IPS-15b (cell line): ENCODE measurements at regions not wholly inside any gene's neighbourhood (a gene's known extent, or its start where the extent isn't known, plus 50 kb on each side); places are given as distances from the start of the nearest gene placed in this dataset.

ENCODE experiments used
- H3K27me3 ChIP-seq: one replicate; pipeline ENCODE4 v1.6.1; 2013; ENCODE audit warnings: low read length; ENCODE audit not compliant: control insufficient read depth, insufficient read depth
- H3K36me3 ChIP-seq: one replicate; pipeline ENCODE4 v1.6.1; 2013; ENCODE audit warnings: low read length; ENCODE audit not compliant: control insufficient read depth, insufficient read depth
- H3K4me1 ChIP-seq: one replicate; pipeline ENCODE4 v1.6.1; 2013; ENCODE audit warnings: mild to moderate bottlenecking, low read length; ENCODE audit not compliant: control insufficient read depth, insufficient read depth
- H3K4me3 ChIP-seq: one replicate; pipeline ENCODE4 v1.5.1; 2013; ENCODE audit warnings: low read depth, low read length
- H3K9ac ChIP-seq: one replicate; pipeline ENCODE4 v1.6.1; 2013; ENCODE audit warnings: low read depth, mild to moderate bottlenecking, low read length
- H3K9me3 ChIP-seq: one replicate; pipeline ENCODE4 v1.6.1; 2013; ENCODE audit warnings: mild to moderate bottlenecking, low read length; ENCODE audit not compliant: control insufficient read depth, insufficient read depth

DNA sequence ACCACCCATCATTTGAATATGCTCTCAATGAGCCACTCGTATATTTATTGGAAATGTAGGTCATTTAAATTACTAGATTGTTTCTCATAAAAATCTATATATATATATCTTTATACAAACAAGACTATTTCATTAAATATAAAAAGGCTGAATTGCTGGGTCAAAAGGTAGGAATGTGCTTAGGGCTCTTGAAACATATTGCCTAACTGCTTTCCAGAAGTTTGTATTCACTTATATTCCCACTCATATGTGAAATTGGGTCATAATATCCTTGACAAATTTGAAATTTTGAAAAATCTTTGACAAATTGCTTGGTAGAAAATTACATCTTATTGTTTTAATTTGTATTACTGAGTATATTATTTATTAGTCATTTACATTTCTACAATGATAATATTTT lies 999.8 kb upstream of the CDH2 start:
- Histone ChIP-seq H3K4me1 (peaks cover 7% of the 10 kb centered on the region), H3K9me3 (no peaks in the 10 kb centered on the region), H3K27me3 (no peaks in the 10 kb centered on the region), H3K36me3 (no peaks in the 10 kb centered on the region), H3K9ac (no peak overlapping the region), H3K4me3 (no peak overlapping the region)

DNA sequence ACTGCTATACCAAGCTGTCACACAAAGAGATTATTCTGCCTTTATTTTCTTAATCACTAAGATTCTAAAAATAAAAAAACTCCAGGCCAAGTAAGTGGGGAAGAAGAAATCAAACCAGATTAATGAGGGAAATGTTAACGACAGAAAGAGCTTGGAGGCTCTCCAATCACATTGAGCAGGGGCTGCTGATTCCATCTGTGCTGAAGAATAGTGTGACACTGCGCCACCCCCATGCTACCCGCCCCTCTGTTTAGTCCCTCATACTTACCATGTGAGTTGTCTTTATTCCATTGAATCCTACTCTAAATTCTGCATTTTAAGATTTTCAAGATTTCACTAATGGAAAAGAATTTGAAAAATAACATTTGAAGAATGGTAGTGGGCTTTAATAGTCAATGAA lies 998.0 kb upstream of the CDH2 start:
- no peaks in the 10 kb centered on the region for H3K9me3 ChIP-seq
- H3K36me3 ChIP-seq, result no peaks in the 10 kb centered on the region
- no peak overlapping the region for H3K4me3 ChIP-seq
- H3K9ac ChIP-seq, result no peak overlapping the region
- H3K27me3 ChIP-seq, result no peaks in the 10 kb centered on the region
- H3K4me1 ChIP-seq, result peaks cover 3% of the 10 kb centered on the region

DNA sequence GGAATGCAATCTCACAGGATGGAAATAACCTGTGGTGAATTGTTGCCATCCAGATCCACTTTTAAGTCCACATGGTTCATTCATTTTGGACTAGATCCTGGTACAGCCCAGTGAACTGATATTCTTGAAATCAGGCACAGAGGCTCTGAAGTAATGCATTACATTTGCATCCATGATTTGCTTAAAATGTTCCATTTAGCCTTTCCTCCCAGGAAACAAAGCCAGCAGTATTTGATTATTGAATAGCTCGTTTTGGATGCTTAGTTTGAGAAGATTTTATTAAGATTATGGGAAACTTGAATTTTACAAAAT lies 995.8 kb upstream of the CDH2 start:
- H3K4me1 ChIP-seq, result peaks cover 3% of the 10 kb centered on the region
- H3K27me3 ChIP-seq, result no peaks in the 10 kb centered on the region
- H3K9ac ChIP-seq, result no peak overlapping the region
- no peaks in the 10 kb centered on the region for H3K36me3 ChIP-seq
- no peaks in the 10 kb centered on the region for H3K9me3 ChIP-seq
- no peak overlapping the region for H3K4me3 ChIP-seq

DNA sequence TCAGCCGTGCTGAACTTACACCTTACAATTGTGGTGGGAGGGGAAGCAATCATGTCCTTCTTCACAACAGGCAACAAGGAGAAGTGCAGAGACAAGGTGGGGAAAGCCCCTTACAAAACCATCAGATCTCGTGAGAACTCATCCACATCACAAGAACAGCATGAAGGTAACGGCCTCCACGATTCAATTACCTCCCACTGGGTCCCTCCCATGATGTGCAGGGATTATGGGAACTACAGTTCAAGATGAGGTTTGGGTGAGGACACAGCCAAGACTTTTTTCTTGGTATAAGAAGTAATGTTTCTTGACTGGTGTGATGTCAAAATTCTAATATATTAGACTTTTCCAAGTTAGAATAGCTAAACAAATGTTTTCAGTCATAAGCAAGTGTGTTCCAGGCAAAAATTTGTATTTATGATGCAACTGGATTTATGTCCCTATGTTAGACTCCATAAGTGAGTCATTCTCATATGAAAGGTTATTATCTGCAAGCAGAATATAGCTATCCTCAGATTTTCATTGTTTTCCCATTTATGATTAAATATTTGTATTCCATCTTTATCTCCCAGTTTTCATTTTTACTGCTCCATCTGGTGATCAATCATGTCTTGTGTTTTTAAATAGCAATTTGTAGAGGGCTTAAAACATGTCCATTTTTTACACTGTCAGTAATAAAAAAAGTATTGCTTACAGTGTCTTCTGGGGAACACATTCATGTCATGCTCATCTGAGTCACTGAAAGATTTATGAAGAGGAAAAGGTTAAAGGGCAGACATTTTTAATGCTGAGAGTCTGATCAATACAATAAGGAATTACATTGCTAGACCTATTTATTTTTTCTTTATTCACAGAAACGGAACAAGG lies 995.2 kb upstream of the CDH2 start:
- H3K9ac ChIP-seq, result no peak overlapping the region
- no peak overlapping the region for H3K4me3 ChIP-seq
- H3K9me3 ChIP-seq, result no peaks in the 10 kb centered on the region
- H3K27me3 ChIP-seq, result no peaks in the 10 kb centered on the region
- H3K4me1 ChIP-seq, result peaks cover 3% of the 10 kb centered on the region
- H3K36me3 ChIP-seq, result no peaks in the 10 kb centered on the region

DNA sequence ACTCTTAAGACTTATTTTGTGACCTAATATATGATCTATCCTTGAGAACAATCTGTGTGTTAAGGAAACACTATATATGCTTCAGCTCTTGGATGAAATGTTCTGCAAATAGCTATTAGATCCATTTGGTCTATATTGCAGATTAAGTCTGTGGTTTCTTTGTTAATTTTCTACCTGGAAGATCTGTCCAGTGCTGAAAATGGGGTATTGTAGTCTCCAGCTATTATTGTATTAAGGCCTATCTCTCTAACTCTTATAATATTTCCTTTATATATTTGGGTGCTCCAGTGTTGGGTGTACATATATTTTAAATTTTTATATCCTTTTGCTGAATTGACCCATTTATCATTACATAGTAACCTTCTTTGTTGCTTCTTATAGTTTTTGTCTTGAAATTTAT lies 992.7 kb upstream of the CDH2 start:
- H3K4me1 ChIP-seq, result no peaks in the 10 kb centered on the region
- no peaks in the 10 kb centered on the region for H3K36me3 ChIP-seq
- no peak overlapping the region for H3K4me3 ChIP-seq
- no peaks in the 10 kb centered on the region for H3K27me3 ChIP-seq
- no peaks in the 10 kb centered on the region for H3K9me3 ChIP-seq
- H3K9ac ChIP-seq, result no peak overlapping the region

DNA sequence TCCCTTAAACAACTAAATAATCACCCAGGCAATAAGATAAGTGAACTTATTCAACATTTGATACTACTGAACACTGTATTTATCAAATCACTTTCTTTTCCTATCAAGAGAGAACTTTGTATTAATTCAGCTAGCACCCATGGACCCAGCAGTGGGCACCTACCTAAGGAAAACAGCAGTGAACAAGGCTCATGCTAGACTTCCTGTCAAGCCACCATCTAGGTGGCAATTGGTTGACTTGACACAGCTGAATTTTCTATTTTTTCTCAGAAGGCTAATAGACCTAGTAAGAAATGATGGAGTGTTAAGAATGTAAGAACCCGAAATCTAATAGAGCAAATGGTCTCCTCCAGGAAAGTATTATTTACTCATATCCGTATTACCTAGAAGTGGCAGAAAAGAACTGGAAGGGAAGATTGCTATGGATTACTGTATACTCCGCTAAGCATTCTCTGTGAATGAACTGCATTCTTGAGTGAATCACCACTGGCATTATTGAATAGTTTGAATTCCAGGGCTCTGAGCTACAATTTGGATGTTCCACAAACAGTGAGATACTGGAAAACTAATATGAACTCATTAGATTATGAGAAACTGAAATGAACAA lies 988.2 kb upstream of the CDH2 start:
- Histone ChIP-seq H3K4me1 (peaks cover 3% of the 10 kb centered on the region), H3K4me3 (no peak overlapping the region), H3K36me3 (no peaks in the 10 kb centered on the region), H3K27me3 (no peaks in the 10 kb centered on the region), H3K9me3 (no peaks in the 10 kb centered on the region), H3K9ac (no peak overlapping the region)

DNA sequence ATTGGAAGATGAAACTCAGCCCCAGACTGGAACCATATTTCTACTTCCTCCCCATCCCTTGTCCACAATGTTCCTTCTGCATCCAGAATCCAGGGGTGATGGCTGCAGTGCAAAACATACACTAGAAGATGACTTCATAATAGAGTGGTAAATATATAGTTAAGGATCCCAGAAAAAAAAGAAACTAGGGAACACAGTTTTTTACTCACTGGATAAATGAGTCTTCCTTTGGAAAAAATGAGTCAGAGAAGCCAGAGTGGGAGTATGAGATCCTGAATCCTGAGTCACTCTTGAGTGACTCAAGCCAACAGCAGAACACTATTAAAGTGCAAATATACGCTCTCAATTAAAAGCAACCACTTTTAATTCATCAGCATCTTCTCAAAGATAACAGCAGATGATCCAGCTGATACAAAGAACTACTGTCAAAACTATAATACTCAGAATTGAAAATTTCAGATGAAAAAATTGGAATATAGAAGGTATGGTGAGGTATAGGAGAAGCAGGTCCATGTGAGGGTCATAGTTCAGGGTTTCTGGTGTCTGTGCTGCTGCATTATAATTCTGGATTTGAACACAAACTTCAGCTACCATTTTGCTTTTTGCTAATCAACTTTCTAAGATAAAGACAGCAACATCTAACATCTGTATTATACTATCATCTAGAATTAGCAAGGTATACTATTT lies 987.2 kb upstream of the CDH2 start:
- Histone ChIP-seq H3K9me3 (no peaks in the 10 kb centered on the region), H3K4me3 (no peak overlapping the region), H3K36me3 (no peaks in the 10 kb centered on the region), H3K9ac (no peak overlapping the region), H3K4me1 (peaks cover 12% of the 10 kb centered on the region), H3K27me3 (no peaks in the 10 kb centered on the region)

DNA sequence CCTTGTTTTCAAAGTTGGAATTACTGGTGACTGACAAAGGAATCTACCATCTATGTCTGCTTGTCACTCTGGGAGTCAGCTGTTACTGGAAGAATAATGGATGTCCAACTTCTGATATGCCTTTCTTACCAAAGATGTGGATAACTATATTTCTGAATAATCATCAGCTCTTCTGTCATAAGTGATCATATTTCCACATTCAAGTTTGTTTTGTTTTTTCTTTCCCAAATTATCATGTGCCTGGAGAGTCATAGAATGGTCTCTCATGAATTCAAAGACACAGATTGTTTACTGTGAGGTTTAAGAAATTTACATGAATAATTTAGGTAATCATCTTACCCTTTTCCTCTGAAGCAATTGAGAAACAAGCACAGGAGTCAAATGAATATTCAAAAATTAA lies 986.7 kb upstream of the CDH2 start:
- Histone ChIP-seq H3K4me1 (peaks cover 15% of the 10 kb centered on the region), H3K36me3 (no peaks in the 10 kb centered on the region), H3K27me3 (no peaks in the 10 kb centered on the region), H3K9ac (no peak overlapping the region), H3K4me3 (no peak overlapping the region), H3K9me3 (no peaks in the 10 kb centered on the region)

DNA sequence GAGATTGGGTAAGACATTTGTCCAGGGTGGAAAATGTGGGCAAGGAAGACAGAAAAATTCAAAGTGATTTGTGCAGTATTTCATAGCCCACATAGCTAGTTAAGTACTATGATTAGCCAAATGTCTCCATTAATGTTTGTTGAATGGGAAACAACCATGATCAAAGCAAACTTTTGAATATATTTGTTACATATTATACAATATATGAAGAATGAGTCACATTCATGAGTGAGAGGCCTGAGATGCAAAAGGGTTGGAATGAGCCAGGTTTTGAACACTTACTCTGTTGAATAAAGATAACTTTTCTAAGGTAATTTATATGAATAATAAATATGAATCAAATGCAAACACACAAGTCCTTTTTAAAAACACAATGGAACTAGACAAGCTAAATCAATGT lies 984.5 kb upstream of the CDH2 start:
- H3K9me3 ChIP-seq, result no peaks in the 10 kb centered on the region
- H3K4me1 ChIP-seq, result peaks cover 15% of the 10 kb centered on the region
- H3K36me3 ChIP-seq, result no peaks in the 10 kb centered on the region
- no peak overlapping the region for H3K4me3 ChIP-seq
- H3K9ac ChIP-seq, result no peak overlapping the region
- no peaks in the 10 kb centered on the region for H3K27me3 ChIP-seq

DNA sequence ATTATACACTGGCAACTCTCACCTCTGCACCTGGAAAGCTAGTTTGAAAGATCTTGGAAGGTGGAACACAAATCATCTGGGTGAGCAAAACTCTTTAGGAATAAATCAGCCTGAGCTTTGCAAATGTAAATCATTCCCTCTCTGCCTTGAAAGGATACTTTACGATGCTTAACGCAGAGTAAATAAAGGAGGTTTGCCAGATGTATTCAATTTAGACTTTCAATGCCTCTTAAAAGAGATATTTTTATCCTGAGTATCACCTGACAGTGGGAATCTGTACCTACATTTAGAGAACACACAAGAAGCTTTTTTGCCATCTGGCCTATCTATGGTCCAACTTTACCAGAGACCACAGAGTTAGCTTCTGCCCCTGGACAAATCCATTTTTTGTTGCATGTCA lies 983.2 kb upstream of the CDH2 start:
- Histone ChIP-seq H3K9me3 (no peaks in the 10 kb centered on the region), H3K9ac (no peak overlapping the region), H3K27me3 (no peaks in the 10 kb centered on the region), H3K4me1 (peaks cover 15% of the 10 kb centered on the region), H3K4me3 (no peak overlapping the region), H3K36me3 (no peaks in the 10 kb centered on the region)

DNA sequence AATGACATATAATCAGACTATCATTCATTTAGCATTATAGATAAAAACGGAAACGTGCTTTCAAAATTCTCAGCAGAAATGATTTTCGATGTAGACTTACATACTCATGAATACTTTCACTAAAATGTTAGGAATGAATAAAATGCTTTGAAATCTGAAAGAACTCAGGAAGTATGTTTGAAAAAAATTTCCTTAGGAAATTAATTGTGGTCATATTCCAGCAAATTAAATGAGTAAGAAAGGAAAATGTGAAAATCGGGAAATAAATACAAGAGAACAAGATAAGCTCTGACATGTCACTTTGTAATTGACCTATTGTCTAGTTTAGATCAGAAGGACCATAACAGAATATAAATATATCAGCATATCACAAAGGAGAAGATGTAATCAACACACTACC lies 981.0 kb upstream of the CDH2 start:
- peaks cover 15% of the 10 kb centered on the region for H3K4me1 ChIP-seq

More for the DNA sequence above, 981.0 kb upstream of the CDH2 start:
- no peaks in the 10 kb centered on the region for H3K27me3 ChIP-seq
- no peaks in the 10 kb centered on the region for H3K9me3 ChIP-seq
- H3K9ac ChIP-seq, result no peak overlapping the region
- no peaks in the 10 kb centered on the region for H3K36me3 ChIP-seq
- no peak overlapping the region for H3K4me3 ChIP-seq
